NCI-H2196 treated with DMSO at 0.1 percent for 48 hours (cell line): ENCODE measurements at regions not wholly inside any gene's neighbourhood (a gene's known extent, or its start where the extent isn't known, plus 50 kb on each side); places are given as distances from the start of the nearest gene placed in this dataset.

Source experiments
- DNase-seq: peaks from one replicate; lab custom pipeline; 2025; ENCODE audit not compliant: unreplicated experiment; lab: John Stamatoyannopoulos, UW

DNA sequence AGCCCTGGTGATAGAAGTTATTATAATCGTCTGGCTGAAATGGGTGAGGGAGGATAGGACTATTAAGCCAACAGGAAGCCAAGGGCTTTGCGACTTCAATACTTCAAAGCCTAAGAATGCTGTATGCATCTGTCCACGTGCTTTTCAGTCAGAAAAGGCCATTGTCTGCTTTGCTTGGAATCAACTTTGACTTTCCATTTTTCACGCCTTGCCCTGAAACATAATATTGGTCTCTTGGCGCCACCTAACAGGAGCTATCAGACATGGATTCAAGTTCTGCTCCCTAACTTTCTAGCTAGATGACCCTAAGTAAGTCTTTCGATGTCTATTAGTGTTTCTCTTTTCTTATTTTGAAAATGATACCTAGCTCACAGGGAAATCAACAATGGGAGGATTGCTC lies 572.6 kb downstream of the TLR4 start:
- no peak for DNase-seq

DNA sequence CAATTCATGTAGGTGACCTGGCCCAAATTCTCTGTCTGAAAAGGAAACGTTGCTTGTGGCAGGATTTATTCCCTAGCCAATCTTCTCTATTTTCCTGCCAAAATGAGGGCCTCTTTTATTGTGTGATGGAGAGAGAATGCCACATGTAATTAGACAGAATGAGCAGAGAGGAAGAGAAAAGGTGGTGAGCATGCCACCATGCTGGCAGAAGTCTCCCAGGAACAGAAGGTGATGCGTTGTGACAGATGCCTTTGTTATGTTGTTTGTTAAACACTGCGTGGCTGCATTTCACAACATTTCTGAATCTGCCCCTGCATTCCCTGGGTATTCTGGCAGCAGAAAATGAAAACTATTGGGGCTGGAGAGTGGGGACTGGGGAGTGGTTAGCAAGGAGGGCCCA lies 577.6 kb downstream of the TLR4 start:
- no peak for DNase-seq

GRCh38 chr9:118283488-118283887 lies 579.3 kb downstream of the TLR4 start:
- no peak for DNase-seq

DNA sequence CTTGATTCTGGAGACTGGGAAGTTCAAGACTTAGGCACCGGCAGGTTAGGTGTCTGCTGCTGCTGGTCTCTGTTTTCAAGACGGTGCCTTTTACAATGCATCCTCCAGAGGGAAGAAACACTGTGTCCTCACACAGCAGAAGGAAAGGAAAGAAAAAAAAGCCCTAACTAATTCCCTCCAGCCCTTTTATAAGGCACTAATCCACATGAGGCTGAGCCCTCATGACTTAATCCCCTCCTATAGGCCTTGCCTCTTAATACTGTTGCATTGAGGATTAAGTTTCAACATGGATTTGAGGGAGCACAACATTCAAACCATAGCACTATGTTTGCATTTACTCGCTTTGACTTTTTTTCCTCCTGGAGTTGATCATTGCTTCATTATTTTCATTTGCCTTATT lies 585.9 kb downstream of the TLR4 start:
- no peak for DNase-seq

DNA sequence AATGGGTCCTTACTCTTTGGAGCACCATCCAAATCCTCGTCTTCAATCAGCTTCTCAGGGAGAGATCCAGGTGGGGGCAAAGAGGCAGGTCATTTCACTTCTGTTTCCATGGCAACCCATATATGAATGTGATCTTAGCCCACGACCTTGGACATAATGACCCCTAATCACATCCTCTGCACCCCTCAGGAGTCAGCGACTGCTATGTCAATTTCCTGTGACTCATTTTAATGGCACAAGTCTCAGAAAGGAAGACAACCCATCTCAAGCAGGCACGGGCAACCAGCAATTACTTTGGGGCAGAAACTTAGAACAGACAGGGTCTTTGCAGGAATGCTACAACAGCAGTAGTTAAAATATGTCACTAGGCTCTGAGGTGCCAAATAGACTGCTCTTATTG lies 591.2 kb downstream of the TLR4 start:
- DNase-seq: no peak

DNA sequence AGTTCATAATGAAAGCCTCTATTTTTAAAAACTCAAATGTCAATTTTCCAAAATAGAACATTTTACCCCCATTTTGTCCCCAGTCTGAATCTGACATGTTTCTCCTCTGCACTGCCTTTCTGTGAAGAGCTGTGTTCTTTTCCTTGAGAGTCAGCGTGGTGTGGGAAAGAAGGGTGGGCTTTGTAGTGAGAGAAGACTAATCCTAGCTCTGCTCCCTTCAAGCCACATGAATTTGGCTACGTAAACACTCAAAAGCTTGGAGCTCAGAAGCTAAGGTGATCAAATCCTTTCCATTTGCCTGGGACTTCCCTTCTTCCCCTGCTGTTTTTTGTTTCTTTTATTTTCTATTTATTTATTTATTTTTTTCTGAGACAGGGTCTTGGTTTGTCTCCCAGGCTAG lies 598.5 kb downstream of the TLR4 start:
- no peak for DNase-seq

- DNase-seq: no peak
Observed at GRCh38 chr9:118303216-118303615, 599.0 kb downstream of the TLR4 start.

- DNase-seq: no peak
Observed at GRCh38 chr9:118305331-118305730, 601.1 kb downstream of the TLR4 start.

- no peak for DNase-seq
Observed at GRCh38 chr9:118306801-118307200, 602.6 kb downstream of the TLR4 start.

- no peak for DNase-seq
Observed at GRCh38 chr9:118313965-118314364, 609.8 kb downstream of the TLR4 start.

DNA sequence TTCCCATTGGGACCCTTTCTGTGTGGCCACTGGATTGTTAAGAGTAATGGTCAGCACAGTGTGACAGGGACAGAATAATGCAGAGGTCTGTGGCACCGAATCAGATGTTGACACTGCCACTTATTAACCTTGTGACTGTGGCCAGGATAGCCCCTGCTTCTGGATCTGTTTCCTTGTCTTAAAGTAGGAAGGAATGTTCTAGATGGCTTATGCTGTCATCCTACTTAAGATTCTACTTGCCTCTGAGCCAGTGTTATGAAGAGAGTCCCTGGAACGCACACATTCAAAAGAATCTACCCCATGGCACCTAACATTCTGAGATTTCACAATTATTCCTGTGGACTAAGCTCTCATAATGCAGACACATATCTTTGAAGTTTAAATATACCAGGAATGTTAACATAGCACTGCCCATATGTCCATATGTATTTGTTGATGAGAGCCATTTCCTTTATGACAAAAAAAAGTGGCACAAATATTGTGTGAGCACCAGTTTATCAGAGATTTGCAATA lies 612.7 kb downstream of the TLR4 start:
- DNase-seq: no peak

DNA sequence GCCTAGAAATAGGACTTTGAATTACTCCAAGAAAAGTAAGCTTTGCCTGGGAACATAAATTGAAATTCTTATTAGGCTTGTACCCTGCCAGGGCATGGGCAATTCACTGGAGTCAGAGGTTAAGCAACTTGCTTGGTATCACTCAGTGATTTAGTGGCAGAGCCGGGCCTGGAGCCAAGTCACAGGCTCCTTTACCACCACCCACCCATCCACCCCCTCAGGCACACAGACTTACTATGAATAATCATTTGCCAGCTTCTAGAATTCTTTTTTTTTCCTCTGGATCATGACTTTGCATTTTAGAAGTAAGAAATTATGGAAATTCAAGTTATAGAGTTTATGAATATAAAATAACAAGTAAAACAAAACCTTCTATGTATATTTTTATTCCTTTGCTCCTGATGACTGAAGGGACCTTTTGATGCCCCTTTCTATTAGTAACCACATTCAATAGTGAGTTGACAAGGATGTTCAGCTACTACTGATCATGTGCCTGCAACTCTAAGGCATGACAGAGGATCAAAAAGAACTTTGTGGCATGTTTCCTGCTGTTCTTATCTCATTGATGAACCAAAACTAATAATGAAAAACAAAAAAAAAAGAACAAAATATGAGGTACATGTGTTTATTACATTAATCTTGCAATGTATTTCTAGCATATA lies 614.7 kb downstream of the TLR4 start:
- DNase-seq: no peak

GRCh38 chr9:118321788-118322187 lies 617.6 kb downstream of the TLR4 start:
- DNase-seq: no peak

GRCh38 chr9:118324706-118325105 lies 620.5 kb downstream of the TLR4 start:
- no peak for DNase-seq

DNA sequence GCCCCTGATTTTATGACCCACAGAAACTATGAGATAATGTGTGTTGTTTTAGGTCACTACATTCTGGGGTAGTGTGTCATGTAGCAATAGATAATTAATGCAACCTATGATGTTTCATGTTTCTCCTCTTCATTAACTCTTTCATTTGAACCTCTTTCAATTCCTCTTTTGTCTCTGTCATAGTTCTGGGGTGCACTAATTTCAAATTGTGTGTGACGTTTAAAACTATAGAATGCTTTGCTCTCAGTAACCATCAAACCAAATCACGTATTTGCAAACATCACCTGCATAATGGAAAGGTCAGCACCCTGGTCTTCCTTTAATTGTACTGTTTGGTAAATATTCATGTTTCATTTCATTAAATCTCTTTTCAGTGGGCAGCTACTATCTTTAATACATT lies 621.6 kb downstream of the TLR4 start:
- DNase-seq: no peak

- DNase-seq: no peak
Observed at GRCh38 chr9:118326326-118326725, 622.1 kb downstream of the TLR4 start.

DNA sequence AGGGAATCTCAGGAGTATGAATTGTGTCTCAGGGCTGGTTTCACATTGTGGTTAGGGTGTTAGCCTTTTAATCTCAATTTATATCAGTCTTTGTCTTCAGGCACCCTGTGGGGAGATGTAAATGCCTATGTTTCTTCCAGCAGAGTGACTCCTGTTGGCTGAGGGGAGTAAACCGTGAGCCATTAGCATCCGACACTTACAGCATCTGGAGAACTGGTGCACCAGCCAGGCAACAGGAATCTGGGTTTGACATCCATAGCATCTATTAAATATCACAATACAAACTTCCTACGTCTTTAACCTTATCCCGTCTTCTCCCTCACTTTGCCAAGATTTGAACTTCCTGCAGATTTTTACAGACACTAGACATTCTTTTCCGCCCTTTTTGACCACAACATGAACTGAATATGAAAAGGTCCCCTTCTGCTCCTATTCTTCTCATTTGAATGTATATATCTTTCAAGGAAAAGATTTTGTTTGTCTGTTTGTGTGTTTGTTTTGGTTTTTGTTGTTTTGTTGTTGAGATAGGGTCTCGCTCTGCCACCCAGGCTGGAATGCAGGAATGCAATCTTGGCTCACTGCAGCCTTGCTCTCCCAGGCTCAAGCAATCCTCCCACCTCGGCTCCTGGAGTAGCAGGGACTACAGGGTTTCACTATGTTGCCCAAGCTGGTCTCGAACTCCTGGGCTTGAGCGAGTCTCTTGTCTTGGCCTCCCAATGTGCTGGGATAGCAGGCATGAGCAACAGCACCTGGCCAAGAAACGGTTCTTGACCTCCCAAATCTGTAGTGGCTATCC lies 626.2 kb downstream of the TLR4 start:
- no peak for DNase-seq

DNA sequence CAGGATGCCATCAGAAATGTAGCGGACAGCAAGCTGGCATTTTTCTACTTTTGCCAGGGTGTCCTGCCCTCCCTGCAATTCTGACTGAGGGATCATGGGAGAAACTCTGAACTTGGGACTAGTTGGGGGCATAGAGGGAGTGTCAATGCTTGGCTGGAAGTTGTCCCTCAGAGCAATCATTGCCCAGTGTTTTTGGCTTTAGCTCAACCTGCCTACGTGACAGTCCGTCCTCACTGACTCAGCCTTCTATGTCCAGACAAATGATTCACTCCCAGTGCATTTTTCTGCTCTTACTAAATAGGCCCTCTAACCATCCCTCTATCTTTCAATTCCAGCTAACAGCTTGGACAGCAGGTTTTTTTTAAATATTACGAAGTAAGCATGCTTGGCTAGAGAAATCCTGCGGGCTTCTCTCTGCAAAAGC lies 627.4 kb downstream of the TLR4 start:
- DNase-seq: no peak

GRCh38 chr9:118336250-118336942 lies 632.2 kb downstream of the TLR4 start:
- DNase-seq: no peak

GRCh38 chr9:118336943-118337330 lies 632.7 kb downstream of the TLR4 start:
- no peak for DNase-seq

DNA sequence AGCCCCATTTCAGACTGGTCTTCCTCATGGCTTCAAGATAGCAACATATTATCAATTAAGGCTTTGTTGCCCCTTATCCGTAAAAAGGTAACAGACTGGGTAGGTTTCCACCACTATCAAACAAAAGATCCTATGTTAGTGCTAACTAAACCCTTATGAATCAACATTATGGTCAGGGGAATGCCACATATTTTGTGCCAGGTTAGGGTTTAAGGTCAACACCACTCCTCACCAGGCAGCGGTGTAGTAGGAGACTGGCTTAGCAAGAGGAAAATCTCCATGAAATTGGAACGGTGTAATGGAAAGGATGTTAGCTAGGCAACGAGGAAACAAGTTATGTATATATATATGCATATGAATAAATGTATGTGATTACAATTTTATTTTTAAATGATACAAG lies 655.8 kb downstream of the TLR4 start:
- no peak for DNase-seq

DNA sequence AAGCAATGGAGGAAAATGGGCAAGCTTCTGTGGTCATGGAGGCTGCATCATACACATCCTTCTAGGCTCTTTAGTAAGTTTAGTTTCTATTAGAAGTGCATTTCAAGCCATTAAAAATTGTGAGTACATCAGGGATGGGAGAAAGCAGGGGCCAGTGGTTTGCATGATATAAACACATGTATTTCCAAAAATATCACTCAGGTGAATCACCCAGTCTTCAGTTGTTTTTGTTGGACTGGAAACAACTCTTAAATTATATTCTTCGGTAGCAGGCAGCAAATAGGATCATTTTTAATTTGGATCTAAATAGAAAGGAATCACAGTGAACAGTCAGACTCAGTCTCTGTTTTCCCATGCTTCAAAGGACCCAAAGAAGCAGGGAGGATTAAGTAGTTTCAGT lies 657.9 kb downstream of the TLR4 start:
- no peak for DNase-seq
